IMR-90 (cell line): ENCODE measurements at regions not wholly inside any gene's neighbourhood (a gene's known extent, or its start where the extent isn't known, plus 50 kb on each side); places are given as distances from the start of the nearest gene placed in this dataset.

Source experiments
- ATAC-seq: fragments of 200-7000 bp; cut with Tn5 transposase; 2 replicates; pipeline ENCODE4 v1.9.1; 2020; ENCODE audit warnings: low read depth, mild to moderate bottlenecking, moderate library complexity
- BruUV-seq: library from RNA; stranded (reverse); fragments of 400-500 nt; replicated peaks from 2 replicates; lab custom pipeline; 2021; lab: Mats Ljungman, UMichigan
- CTCF ChIA-PET: fragments of 300-600 bp; formaldehyde crosslinking; extraction: SDS; loops from one replicate; lab custom pipeline; 2021; ENCODE audit warnings: antibody characterized with exemption; lab: Yijun Ruan, JAX
- POLR2A ChIA-PET: fragments of 300-600 bp; sonication (Branson Sonifier 250); formaldehyde crosslinking; loops from one replicate; lab custom pipeline; 2022; ENCODE audit warnings: antibody characterized with exemption; ENCODE audit not compliant: unreplicated experiment; lab: Charles Lee
- DNase-seq: peaks from one replicate; pipeline ENCODE4 v3.0.0; 2013
- H2AFZ ChIP-seq: replicated peaks from 2 replicates; pipeline ENCODE3; 2013; ENCODE audit warnings: low read length, mild to moderate bottlenecking; ENCODE audit not compliant: poor library complexity
- H2AK5ac ChIP-seq: 2 replicates; pipeline ENCODE4 v1.6.1; 2013; ENCODE audit warnings: low read depth, low read length, inconsistent platforms
- H2AK9ac ChIP-seq: replicated peaks from 2 replicates; pipeline ENCODE3; 2013; ENCODE audit warnings: mild to moderate bottlenecking, low read depth, low read length, moderate library complexity; ENCODE audit not compliant: poor library complexity
- H2BK120ac ChIP-seq: 2 replicates; pipeline ENCODE4 v1.6.1; 2013; ENCODE audit warnings: low read depth, low read length, inconsistent platforms
- H2BK15ac ChIP-seq: 3 replicates; pipeline ENCODE4 v1.6.1; 2013; ENCODE audit warnings: low read depth, low read length, inconsistent platforms
- H2BK20ac ChIP-seq: 2 replicates; pipeline ENCODE4 v1.6.1; 2013; ENCODE audit warnings: low read depth, mild to moderate bottlenecking, inconsistent platforms, low read length, moderate library complexity
- H2BK5ac ChIP-seq: 2 replicates; pipeline ENCODE4 v1.6.1; 2013; ENCODE audit warnings: mild to moderate bottlenecking, low read depth, low read length, inconsistent platforms; ENCODE audit not compliant: poor library complexity, severe bottlenecking
- H3K14ac ChIP-seq: replicated peaks from 2 replicates; pipeline ENCODE4 v1.6.1; 2013; ENCODE audit warnings: low read depth, low read length, inconsistent platforms
- H3K18ac ChIP-seq: 2 replicates; pipeline ENCODE4 v1.6.1; 2013; ENCODE audit warnings: low read depth, low read length, control low read depth
- H3K23ac ChIP-seq: 2 replicates; pipeline ENCODE4 v1.6.1; 2013; ENCODE audit warnings: low read depth, low read length, inconsistent platforms
- H3K27ac ChIP-seq: 2 replicates; pipeline ENCODE4 v1.5.1; 2013; ENCODE audit warnings: mild to moderate bottlenecking, control low read depth, low read length; ENCODE audit not compliant: insufficient read depth
- H3K27me3 ChIP-seq: 2 replicates; pipeline ENCODE4 v1.6.1; 2013; ENCODE audit warnings: low read length; ENCODE audit not compliant: control insufficient read depth, insufficient read depth
- H3K36me3 ChIP-seq: 2 replicates; pipeline ENCODE4 v1.6.1; 2013; ENCODE audit warnings: low read length, mixed read lengths; ENCODE audit not compliant: control insufficient read depth, insufficient read depth
- H3K4ac ChIP-seq: 2 replicates; pipeline ENCODE4 v1.6.1; 2013; ENCODE audit warnings: low read depth, low read length, inconsistent platforms
- H3K4me1 ChIP-seq: 2 replicates; pipeline ENCODE4 v1.6.1; 2013; ENCODE audit warnings: low read length, mixed read lengths; ENCODE audit not compliant: control insufficient read depth, insufficient read depth
- H3K4me2 ChIP-seq: 2 replicates; pipeline ENCODE4 v1.6.1; 2013; ENCODE audit warnings: low read depth, mild to moderate bottlenecking, control low read depth, low read length, moderate library complexity
- H3K4me3 ChIP-seq: 2 replicates; pipeline ENCODE4 v1.5.1; 2013; ENCODE audit warnings: low read depth, mild to moderate bottlenecking, control low read depth, low read length, moderate library complexity; ENCODE audit not compliant: insufficient read depth
- H3K56ac ChIP-seq: 2 replicates; pipeline ENCODE4 v1.6.1; 2013; ENCODE audit warnings: low read length, inconsistent platforms; ENCODE audit not compliant: insufficient read depth; ENCODE audit errors: extremely low read depth
- H3K79me1 ChIP-seq, 2 experiments: 2 replicates each; pipeline ENCODE4 v1.6.1; 2013; ENCODE audit warnings: low read length in 2 of 2, inconsistent platforms in 1 of 2, low read depth in 1 of 2
- H3K9ac ChIP-seq: 2 replicates; pipeline ENCODE4 v1.6.1; 2013; ENCODE audit warnings: low read depth, low read length, control low read depth
- H3K9me1 ChIP-seq: 2 replicates; pipeline ENCODE4 v1.6.1; 2013; ENCODE audit warnings: low read length, inconsistent platforms; ENCODE audit not compliant: insufficient read depth
- H3K9me3 ChIP-seq: 2 replicates; pipeline ENCODE4 v1.6.1; 2013; ENCODE audit warnings: low read length; ENCODE audit not compliant: control insufficient read depth, insufficient read depth
- H4K20me1 ChIP-seq: 2 replicates; pipeline ENCODE4 v1.6.1; 2013; ENCODE audit warnings: low read length, inconsistent platforms; ENCODE audit not compliant: insufficient read depth
- H4K5ac ChIP-seq: 2 replicates; pipeline ENCODE4 v1.6.1; 2013; ENCODE audit warnings: mild to moderate bottlenecking, low read depth, low read length, control low read depth
- H4K8ac ChIP-seq, 2 experiments: 2 replicates each; pipeline ENCODE4 v1.6.1; 2013; ENCODE audit warnings: low read depth in 2 of 2, low read length in 2 of 2, control low read depth in 1 of 2, inconsistent platforms in 1 of 2
- H4K91ac ChIP-seq: 2 replicates; pipeline ENCODE4 v1.6.1; 2013; ENCODE audit warnings: low read depth, low read length, inconsistent platforms; ENCODE audit not compliant: insufficient read depth
- CEBPB ChIP-seq: IDR thresholded peaks from 2 replicates; pipeline ENCODE4 v1.6.1; 2012; ENCODE audit warnings: low read depth, low read length, improper control_type of control experiment
- MAZ ChIP-seq: IDR thresholded peaks from 2 replicates; pipeline ENCODE4 v1.6.1; 2012; ENCODE audit warnings: low read depth, mild to moderate bottlenecking, low read length, improper control_type of control experiment, moderate library complexity, borderline replicate concordance
- WGBS, 2 experiments: methylation state at CpG; one replicate each; pipeline versions ENCODE4 v1.1.5 to v1.1.7; 2013; ENCODE audit warnings: missing lambda C conversion rate in 2 of 2; ENCODE audit not compliant: insufficient read length in 1 of 2; ENCODE audit errors: extremely low coverage in 2 of 2; 5-methylcytosine and 5-hydroxymethylcytosine counted together
- dilution Hi-C: fragments of 300-500 bp; cut with HindIII; formaldehyde crosslinking; loops from one replicate; pipeline ENCODE4 v1.14.3; 2018; ENCODE audit warnings: low sequenced_read_pairs; ENCODE audit not compliant: unreplicated experiment
- in situ Hi-C: fragments of 300-500 bp; cut with MboI; formaldehyde crosslinking; loops from 3 replicates; pipeline ENCODE4 v1.14.3; 2019; ENCODE audit warnings: low sequenced_read_pairs, inconsistent platforms, mixed read lengths
- intact Hi-C: fragments of 100-400 bp; cut with micrococcal nuclease; formaldehyde crosslinking; loops from 2 replicates; pipeline ENCODE4 v1.10.0; 2022

DNA sequence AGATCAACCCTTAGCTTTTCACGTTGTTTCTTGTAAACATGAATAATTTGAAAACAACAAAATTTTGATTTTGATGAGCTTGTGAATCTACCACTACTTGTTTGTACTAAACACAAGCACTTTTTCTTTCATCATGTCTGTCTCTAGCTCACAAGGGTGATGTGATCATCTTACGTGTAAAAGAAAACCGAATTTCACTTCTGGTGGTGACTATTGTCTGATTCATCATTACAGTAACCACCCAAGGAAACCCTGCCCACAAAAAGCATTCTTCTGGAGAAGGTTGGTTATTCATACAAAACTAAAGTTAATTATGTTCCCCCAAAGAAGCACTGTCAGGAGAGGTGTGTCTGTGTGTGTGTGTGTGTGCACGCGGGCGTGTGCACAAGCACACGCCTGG is 285.4 kb downstream of the ZNF516 start:
- no peak overlapping the region for H2AK5ac ChIP-seq
- no peak overlapping the region for H2BK120ac ChIP-seq
- no peak overlapping the region for H3K4me2 ChIP-seq
- no peaks in the 10 kb centered on the region for H3K9me1 ChIP-seq
- H3K4me1 ChIP-seq: no peaks in the 10 kb centered on the region
- no peak overlapping the region for H3K18ac ChIP-seq
- H3K27ac ChIP-seq: no peak overlapping the region
- in situ Hi-C loops (no loop called here), intact Hi-C loops (no loop called here), dilution Hi-C loops (no loop called here)
- ATAC-seq: peak; percentile 49; the same call in 1 of the 2 replicates
- H2BK15ac ChIP-seq: no peak overlapping the region
- H3K14ac ChIP-seq: no peak overlapping the region
- no TSS peak for BruUV-seq
- H2AK9ac ChIP-seq: no peak overlapping the region
- TF ChIP-seq MAZ (no peak), CEBPB (peak; percentile 8; the same call in 1 of the 2 replicates)
- no peaks in the 10 kb centered on the region for H4K20me1 ChIP-seq
- no peak overlapping the region for H4K91ac ChIP-seq
- no CpG with 5 or more reads among the region's 7 CpGs for WGBS, 2 experiments
- peak; percentile 67 for DNase-seq
- H3K36me3 ChIP-seq: no peaks in the 10 kb centered on the region
- H3K23ac ChIP-seq: no peak overlapping the region
- no peak overlapping the region for H2AFZ ChIP-seq
- H4K5ac ChIP-seq: no peak overlapping the region
- no peak overlapping the region for H3K4me3 ChIP-seq
- no peak overlapping the region for H3K4ac ChIP-seq
- H3K27me3 ChIP-seq: no peaks in the 10 kb centered on the region
- ChIA-PET POLR2A (no interaction called here), CTCF (no interaction called here)
- H2BK20ac ChIP-seq: no peak overlapping the region
- H3K79me1 ChIP-seq: no peaks in the 10 kb centered on the region
- H4K8ac ChIP-seq: no peak overlapping the region
- no peaks in the 10 kb centered on the region for H3K9me3 ChIP-seq
- H3K56ac ChIP-seq: no peak overlapping the region
- H2BK5ac ChIP-seq: no peak overlapping the region
- H3K9ac ChIP-seq: no peak overlapping the region
